HG03135 (cell line): ENCODE measurements at regions not wholly inside any gene's neighbourhood (a gene's known extent, or its start where the extent isn't known, plus 50 kb on each side); places are given as distances from the start of the nearest gene placed in this dataset.

Experiments used
- ATAC-seq: cut with Tn5 transposase; IDR thresholded peaks from one replicate; pipeline ENCODE4 v1.9.1; 2021; ENCODE audit warnings: mild to moderate bottlenecking, moderate library complexity; ENCODE audit not compliant: unreplicated experiment

GRCh38 chr1:87760155-87760554 lies 431.5 kb downstream of the LMO4 start:
- ATAC-seq: no peak

- no peak for ATAC-seq
Observed at GRCh38 chr1:87760654-87761053, 432.0 kb downstream of the LMO4 start.

GRCh38 chr1:87763483-87763882 lies 434.8 kb downstream of the LMO4 start:
- no peak for ATAC-seq

- ATAC-seq: no peak
Observed at GRCh38 chr1:87765057-87765680, 436.5 kb downstream of the LMO4 start.

- no peak for ATAC-seq
Observed at GRCh38 chr1:87765681-87766070, 437.0 kb downstream of the LMO4 start.

GRCh38 chr1:87766737-87767136 lies 438.1 kb downstream of the LMO4 start:
- ATAC-seq: no peak

- ATAC-seq: no peak
Observed at GRCh38 chr1:87778896-87779295, 450.2 kb downstream of the LMO4 start.

DNA sequence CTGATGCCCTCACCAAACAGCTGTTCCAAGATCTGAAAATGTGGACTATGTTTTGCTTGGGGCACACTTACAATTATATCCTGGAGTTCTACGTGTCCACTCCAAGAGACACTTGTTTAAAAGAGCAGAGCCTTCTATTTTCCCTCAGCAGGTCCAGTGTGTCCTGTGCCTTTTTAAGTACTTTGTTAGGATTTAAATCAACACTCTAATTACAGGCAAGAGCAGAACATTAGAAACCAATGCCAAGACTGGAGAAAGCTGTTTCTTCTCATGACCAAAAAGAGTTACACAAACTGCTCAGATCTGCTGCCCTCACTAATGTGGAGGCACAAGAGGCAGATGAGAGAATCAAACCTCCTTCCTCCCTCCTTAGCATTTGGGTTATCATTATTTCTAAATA lies 452.9 kb downstream of the LMO4 start:
- no peak for ATAC-seq

- ATAC-seq: no peak
Observed at GRCh38 chr1:87783315-87783714, 454.6 kb downstream of the LMO4 start.

GRCh38 chr1:87785386-87785785 lies 456.7 kb downstream of the LMO4 start:
- no peak for ATAC-seq

DNA sequence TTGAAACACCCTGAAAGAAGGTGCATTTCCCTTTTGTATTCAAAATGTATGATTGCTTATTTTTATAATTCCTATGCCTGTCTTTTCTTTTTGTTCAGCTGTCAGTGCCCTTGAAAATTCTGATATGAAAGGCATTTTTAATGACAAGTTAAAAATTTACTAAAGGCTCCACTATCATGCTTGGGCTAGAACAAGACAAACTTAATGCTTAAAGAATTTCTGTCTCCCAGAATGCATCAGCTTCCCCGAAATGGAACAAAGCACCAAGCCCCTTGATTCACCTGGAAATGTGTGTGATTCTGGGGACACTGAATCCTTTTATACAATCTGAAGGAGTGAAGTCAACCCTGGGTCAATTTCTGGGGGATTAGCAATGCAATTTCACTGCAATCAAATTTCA lies 457.5 kb downstream of the LMO4 start:
- no peak for ATAC-seq

DNA sequence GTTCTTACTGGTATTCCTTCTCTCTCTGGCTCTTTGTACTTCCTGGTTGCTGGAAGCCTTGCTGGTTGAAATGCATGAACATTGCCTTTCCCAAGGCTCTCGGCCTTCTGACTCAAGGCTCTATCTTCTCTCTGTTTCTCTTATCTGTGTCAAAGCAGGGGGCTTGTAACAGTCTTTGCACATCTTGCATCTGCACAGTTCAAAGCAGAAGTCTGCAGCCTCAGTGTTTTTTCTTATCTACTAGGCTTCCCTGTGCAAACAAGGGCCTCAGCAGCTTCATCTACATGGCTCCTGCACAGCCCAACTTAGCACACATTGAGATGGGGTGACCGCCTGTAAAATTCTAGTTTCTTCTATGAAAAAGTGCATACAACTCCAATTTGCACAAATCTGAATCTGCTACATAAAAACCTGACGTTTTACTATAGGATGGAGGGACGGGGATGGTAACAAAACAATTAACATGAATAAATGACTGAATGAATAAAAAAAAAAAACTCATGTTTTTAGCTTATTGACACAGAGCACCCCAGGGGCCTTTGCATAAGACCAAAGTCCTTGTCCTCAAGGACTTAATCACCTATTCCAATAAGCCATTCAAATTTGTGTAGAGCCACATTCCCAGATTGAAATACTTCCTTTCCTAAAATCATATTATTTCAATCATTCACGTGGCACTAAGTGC lies 458.3 kb downstream of the LMO4 start:
- no peak for ATAC-seq

DNA sequence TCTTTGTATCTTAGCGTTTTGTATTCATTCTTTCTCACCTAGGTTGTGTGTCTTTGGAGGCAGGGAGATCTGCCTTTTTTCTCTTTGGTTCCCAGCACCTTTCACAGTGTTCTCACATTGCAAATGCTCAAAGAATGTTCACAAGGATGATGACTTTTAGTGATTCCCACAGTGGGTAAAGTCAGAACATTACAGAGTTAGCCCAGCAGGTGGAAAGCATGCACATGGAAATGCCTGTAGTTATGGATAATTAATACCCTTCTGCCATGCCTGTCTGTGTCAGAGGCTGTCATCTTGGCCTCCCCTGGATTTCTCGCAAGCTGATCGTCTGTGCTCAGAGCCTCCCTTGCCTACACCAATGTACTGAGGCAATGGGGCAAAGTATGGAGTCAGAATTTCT lies 458.9 kb downstream of the LMO4 start:
- no peak for ATAC-seq

DNA sequence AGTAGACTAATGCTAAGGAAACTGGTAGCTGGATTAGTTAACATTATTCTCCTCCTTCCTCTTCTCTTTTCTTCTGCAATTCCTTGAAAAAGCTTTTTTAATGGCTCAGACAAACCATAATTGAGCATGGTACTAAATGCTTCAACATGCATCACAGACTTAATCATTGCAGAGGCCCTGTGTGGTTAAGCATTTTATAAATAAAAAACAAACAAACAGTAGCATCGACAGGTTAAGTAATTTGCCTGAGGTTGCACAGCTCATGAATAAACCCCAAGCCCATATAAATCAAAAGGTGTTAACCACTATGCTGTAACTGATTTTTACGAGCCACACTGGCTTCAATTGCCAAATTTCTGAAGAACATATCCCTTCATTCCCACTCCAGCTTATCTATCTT lies 462.1 kb downstream of the LMO4 start:
- ATAC-seq: no peak

DNA sequence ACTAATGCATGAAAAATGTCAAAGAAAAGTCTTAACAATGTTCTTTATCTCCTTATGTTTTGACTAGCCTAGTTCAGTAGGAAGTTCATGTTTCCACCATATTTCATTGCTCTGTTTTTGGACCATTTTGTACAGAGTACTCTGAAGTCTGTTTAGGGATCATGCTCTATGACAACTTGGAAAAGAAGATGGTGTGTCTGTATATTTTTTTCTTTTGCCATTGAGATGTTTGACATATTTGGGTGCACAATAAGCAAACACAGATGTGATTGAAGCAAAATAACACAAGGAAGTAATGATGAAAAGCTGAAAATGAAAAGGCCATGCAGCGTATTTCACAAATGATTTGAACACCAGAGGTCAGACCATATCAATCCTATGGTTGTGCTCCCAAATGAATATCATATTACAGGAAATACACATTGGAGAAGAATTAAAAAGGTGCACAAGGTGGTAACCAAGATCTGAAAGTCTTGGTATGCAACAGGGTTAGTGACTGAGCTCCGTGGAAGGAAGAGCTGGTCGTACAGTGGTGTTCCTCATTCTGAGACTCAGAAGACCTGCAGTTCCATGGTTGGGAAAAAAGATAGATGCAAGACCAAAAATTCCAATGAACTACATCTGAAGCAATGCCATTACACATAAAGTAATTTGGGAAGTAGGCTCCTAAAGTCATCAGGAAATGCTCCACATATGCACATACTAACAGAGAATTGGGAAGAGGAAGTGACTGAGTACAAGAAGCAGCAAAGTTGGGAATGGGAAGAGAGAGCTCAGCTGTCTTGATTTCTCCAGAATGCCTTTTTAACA lies 463.5 kb downstream of the LMO4 start:
- no peak for ATAC-seq

DNA sequence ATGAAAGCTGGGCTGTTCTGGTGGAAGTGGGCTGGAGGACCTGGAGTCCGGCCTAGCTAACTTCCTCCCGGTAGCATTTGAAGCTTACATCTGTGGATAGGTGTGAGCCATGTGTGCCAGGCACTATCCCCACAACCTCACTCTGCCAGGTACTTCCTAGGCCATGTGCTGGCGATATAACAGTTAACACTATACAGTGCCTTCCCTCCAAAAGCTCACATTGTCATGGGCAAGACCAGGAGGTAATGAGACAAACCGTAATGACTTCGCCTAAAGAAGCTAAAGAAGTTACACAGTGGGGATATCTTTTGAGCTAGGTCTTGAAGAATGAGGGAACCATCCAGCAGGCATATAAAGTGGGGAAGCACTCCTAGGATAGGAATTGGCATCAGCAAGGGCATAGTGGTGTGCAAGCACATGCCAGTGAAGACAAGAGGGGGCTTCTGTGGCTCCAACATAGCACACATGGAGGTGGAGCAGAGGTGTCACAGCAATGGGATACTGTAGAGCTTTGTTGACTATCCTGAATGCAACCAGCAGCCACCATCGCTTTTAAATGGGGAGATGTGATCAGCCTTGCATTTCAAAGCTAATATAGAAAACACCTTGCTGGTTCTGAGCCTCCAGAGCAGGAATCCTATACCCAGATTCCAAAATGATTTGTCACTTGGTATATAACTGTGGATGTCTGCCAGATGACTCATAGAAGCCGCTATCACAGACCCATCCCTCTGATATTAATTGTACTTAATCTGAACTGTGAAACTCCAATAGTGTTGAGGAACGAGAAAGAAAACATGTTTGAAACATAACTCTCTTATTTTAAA lies 466.3 kb downstream of the LMO4 start:
- no peak for ATAC-seq

DNA sequence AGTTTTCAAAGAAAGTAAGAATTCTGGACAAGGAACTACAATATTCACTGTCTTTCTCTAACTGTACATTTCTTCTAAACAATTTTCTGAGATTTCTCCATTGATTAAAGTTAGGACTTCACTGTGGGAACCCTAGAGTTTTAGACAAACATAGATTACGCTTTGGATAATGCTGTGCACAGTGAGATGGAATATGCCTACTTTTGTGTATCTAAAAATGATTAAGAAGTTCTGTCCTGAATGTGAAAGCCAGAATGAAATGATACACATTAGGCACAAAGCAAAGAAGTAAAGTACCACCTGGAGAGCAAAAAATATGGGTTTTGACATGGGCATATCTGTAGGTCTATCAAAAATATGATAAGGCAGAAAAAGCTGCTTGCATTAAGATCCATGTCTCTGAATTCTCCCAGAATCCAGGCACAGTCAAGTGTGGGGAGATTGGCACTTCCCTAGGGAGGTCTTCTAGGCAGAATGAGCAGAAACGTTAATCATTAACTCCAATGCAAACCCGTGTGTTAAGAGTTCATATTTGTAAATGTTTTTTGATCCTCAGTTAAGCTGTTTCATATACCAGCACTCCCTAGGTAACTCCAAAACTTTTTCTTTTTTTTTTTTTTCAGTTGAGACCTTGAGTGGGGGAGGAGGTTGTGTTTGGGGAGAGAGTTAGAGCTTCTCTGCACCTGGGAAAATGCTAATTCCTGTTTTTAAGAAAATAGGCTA lies 467.1 kb downstream of the LMO4 start:
- ATAC-seq: no peak

DNA sequence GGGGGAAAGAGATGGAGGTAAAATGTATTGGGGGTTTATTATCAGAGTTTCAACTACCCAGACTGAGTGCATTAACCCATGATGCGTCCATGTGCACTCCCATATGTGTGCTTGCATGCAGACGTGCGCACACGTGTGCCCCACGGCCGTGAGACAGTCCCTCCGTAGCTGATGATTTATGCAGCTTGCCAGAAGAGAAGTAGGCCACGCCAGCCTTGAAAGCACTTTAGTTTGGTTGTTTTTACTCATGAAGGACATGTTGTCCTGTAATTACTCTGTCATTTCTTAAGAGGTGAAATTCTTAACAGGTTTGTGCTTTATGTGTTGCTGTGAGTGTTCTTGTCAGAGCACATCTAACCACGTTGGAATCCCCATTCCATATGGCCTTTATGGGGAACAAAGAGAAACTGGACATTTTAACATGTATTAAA lies 467.8 kb downstream of the LMO4 start:
- ATAC-seq: no peak

- no peak for ATAC-seq
Observed at GRCh38 chr1:87799451-87799850, 470.8 kb downstream of the LMO4 start.

- ATAC-seq: no peak
Observed at GRCh38 chr1:87800006-87800405, 471.3 kb downstream of the LMO4 start.

DNA sequence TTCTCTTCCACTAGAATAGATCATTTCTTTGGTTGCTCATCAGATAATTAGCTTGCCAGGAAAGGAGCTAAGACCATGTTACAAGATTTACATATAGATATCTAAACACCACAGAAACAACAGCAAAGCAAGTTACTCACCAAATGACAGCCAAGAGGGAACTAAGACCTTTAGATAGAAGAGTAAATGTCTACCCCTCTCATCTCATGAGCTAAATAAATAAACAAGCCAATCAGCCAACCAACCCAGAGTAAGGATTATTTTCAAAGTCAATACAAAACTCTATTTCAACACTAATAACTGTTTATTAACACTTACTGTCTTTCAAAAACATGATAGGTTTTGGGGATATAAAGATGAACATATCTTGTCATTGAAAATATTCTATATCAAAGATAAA lies 474.7 kb downstream of the LMO4 start:
- ATAC-seq: no peak
